Glutamatergic neuron (in vitro differentiated cells): ENCODE measurements at regions not wholly inside any gene's neighbourhood (a gene's known extent, or its start where the extent isn't known, plus 50 kb on each side); places are given as distances from the start of the nearest gene placed in this dataset.

Experiments used
- DNase-seq: peaks from one replicate; pipeline ENCODE4 v3.0.0; 2022
- H3K27ac Mint-ChIP-seq: one replicate; pipeline ENCODE4 v1.8.0; 2020; ENCODE audit warnings: mild to moderate bottlenecking, mixed read lengths, inconsistent platforms; ENCODE audit not compliant: unreplicated experiment
- H3K27me3 Mint-ChIP-seq: one replicate; pipeline ENCODE4 v1.8.0; 2020; ENCODE audit warnings: mild to moderate bottlenecking, moderate library complexity, mixed read lengths, inconsistent platforms; ENCODE audit not compliant: unreplicated experiment
- H3K36me3 Mint-ChIP-seq: one replicate; pipeline ENCODE4 v1.8.0; 2020; ENCODE audit warnings: mild to moderate bottlenecking, mixed read lengths, inconsistent platforms; ENCODE audit not compliant: unreplicated experiment
- H3K4me1 Mint-ChIP-seq: one replicate; pipeline ENCODE4 v1.8.0; 2020; ENCODE audit warnings: mild to moderate bottlenecking, low read depth, mixed read lengths, inconsistent platforms; ENCODE audit not compliant: unreplicated experiment
- H3K4me3 Mint-ChIP-seq: one replicate; pipeline ENCODE4 v1.8.0; 2020; ENCODE audit warnings: mild to moderate bottlenecking, mixed read lengths, inconsistent platforms; ENCODE audit not compliant: unreplicated experiment
- H3K9me3 Mint-ChIP-seq: one replicate; pipeline ENCODE4 v1.8.0; 2020; ENCODE audit warnings: mild to moderate bottlenecking, moderate library complexity, mixed read lengths, inconsistent platforms; ENCODE audit not compliant: unreplicated experiment
- CTCF ChIP-seq: fragments of 200-600 bp; sonication (generic); IDR thresholded peaks from one replicate; pipeline ENCODE4 v1.5.0; 2021; ENCODE audit not compliant: partially characterized antibody, unreplicated experiment

DNA sequence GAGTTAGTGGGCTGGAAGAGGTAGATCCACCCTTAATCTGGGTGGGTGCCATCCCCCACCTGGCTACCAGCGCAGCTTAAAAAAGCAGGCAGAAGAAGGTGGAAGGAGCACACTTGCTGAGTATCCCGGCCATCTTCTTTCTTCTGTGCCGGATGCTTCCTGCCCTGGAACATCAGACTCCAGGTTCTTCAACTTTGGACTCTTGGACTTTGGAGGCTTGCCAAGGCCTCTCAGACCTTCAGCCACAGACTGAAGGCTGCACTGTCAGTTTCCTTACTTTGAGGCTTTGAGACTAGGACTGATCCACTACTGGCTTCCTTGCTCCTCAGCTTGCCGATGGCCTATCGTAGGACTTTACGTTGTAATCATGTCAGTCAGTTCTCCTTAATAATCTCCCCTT is 127.6 kb upstream of the GPC6 start:
- Mint-ChIP-seq H3K4me3 (no peak overlapping the region), H3K9me3 (no peaks in the 10 kb centered on the region), H3K36me3 (no peaks in the 10 kb centered on the region), H3K27ac (no peak overlapping the region), H3K27me3 (no peaks in the 10 kb centered on the region), H3K4me1 (peaks cover 7% of the 10 kb centered on the region)
- TF ChIP-seq CTCF, result no peak
- no peak for DNase-seq

- H3K4me1 Mint-ChIP-seq, result peaks cover 7% of the 10 kb centered on the region
- no peak for DNase-seq
- H3K36me3 Mint-ChIP-seq, result no peaks in the 10 kb centered on the region
- no peak for TF ChIP-seq CTCF
- no peak overlapping the region for H3K4me3 Mint-ChIP-seq
- H3K27ac Mint-ChIP-seq, result no peak overlapping the region
- H3K27me3 Mint-ChIP-seq, result no peaks in the 10 kb centered on the region
- no peaks in the 10 kb centered on the region for H3K9me3 Mint-ChIP-seq
Measured at GRCh38 chr13:93101226-93101734, 125.3 kb upstream of the GPC6 start.

DNA sequence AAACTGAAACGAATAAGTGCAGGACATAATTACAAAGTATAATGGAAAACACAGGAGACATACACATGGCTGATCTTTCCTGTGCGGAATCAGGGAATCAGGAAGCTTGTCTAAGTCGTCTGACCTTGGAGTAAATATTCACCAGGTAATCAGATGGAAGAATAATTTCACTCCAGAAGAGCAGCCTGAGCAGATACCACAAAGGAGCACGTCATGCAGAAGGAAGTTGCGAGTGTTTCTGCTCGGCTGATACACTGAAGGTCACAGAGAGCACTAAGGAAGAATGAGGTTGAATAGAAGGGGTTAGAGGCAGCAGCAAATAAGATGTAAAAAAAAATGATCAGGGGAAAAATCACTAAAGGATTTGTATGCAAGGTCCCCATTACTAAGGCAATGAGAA is 122.3 kb upstream of the GPC6 start:
- no peaks in the 10 kb centered on the region for H3K9me3 Mint-ChIP-seq
- H3K36me3 Mint-ChIP-seq, result no peaks in the 10 kb centered on the region
- H3K4me3 Mint-ChIP-seq, result no peak overlapping the region
- no peak for TF ChIP-seq CTCF
- no peak overlapping the region for H3K27ac Mint-ChIP-seq
- H3K4me1 Mint-ChIP-seq, result peaks cover 2% of the 10 kb centered on the region
- no peak for DNase-seq
- H3K27me3 Mint-ChIP-seq, result no peaks in the 10 kb centered on the region

DNA sequence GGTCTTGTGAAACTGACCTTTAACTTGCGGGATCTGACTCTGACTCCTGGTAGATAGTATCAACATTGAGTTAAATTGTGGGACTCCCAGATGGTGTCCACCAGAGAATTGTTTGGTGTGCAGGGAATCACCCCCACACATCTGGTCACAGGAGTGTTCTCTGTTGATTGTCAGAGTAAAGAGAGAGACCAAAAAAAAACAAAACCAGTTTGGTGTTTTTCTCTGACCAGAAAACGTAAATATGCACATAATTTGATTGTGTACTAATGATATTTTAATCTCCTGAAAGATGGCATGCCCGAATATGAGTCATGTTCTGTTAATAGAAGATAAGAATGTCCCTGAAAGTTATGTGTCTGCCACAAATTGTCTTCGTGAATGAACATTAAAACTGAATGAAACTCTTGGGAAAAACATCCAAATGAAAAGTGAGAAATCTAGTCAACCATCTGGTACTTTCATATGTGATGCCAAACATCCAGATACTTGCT is 118.5 kb upstream of the GPC6 start:
- Mint-ChIP-seq H3K9me3 (no peaks in the 10 kb centered on the region), H3K27me3 (no peaks in the 10 kb centered on the region), H3K27ac (no peak overlapping the region), H3K4me3 (no peak overlapping the region), H3K4me1 (peaks cover 2% of the 10 kb centered on the region), H3K36me3 (no peaks in the 10 kb centered on the region)
- no peak for TF ChIP-seq CTCF
- DNase-seq, result no peak

- no peak for DNase-seq
- Mint-ChIP-seq H3K9me3 (no peaks in the 10 kb centered on the region), H3K4me3 (no peak overlapping the region), H3K36me3 (no peaks in the 10 kb centered on the region), H3K4me1 (peaks cover 1% of the 10 kb centered on the region), H3K27ac (no peak overlapping the region), H3K27me3 (peaks cover 2% of the 10 kb centered on the region)
- TF ChIP-seq CTCF, result no peak
Measured at GRCh38 chr13:93116809-93117208, 109.8 kb upstream of the GPC6 start.
